GM23248 (cell line): ENCODE measurements at regions not wholly inside any gene's neighbourhood (a gene's known extent, or its start where the extent isn't known, plus 50 kb on each side); places are given as distances from the start of the nearest gene placed in this dataset.

Experiments
- DNase-seq: peaks from one replicate; pipeline ENCODE4 v3.0.0-alpha.2; 2015
- H2AFZ ChIP-seq: fragments of 200-600 bp; sonication (generic); 2 replicates; pipeline ENCODE4 v1.6.1; 2016; ENCODE audit warnings: antibody characterized with exemption
- H3F3A ChIP-seq: fragments of 200-600 bp; sonication (generic); 2 replicates; pipeline ENCODE4 v1.6.1; 2016; ENCODE audit warnings: mild to moderate bottlenecking, antibody characterized with exemption, mixed run types; ENCODE audit not compliant: insufficient read depth
- H3K27ac ChIP-seq: fragments of 200-600 bp; sonication (generic); 2 replicates; pipeline ENCODE4 v1.5.1; 2016; ENCODE audit warnings: mild to moderate bottlenecking
- H3K27me3 ChIP-seq: fragments of 200-600 bp; sonication (generic); replicated peaks from 2 replicates; pipeline ENCODE4 v1.6.1; 2016; ENCODE audit warnings: mild to moderate bottlenecking; ENCODE audit not compliant: insufficient read depth
- H3K36me3 ChIP-seq: fragments of 200-600 bp; sonication (generic); 2 replicates; pipeline ENCODE4 v1.6.1; 2016; ENCODE audit warnings: low read depth, mild to moderate bottlenecking
- H3K4me1 ChIP-seq: fragments of 200-600 bp; sonication (generic); 2 replicates; pipeline ENCODE4 v1.6.1; 2016; ENCODE audit warnings: mild to moderate bottlenecking; ENCODE audit not compliant: insufficient read depth
- H3K4me2 ChIP-seq: fragments of 200-600 bp; sonication (generic); one replicate; pipeline ENCODE4 v1.6.1; 2016; ENCODE audit warnings: mild to moderate bottlenecking; ENCODE audit not compliant: unreplicated experiment
- H3K4me3 ChIP-seq: fragments of 200-600 bp; sonication (generic); 2 replicates; pipeline ENCODE4 v1.5.1; 2016; ENCODE audit warnings: mild to moderate bottlenecking
- H3K79me2 ChIP-seq: fragments of 200-600 bp; sonication (generic); 2 replicates; pipeline ENCODE4 v1.6.1; 2016; ENCODE audit warnings: mild to moderate bottlenecking; ENCODE audit not compliant: insufficient read depth
- H3K9ac ChIP-seq: fragments of 200-600 bp; sonication (generic); 2 replicates; pipeline ENCODE4 v1.6.1; 2016; ENCODE audit warnings: mild to moderate bottlenecking
- H3K9me2 ChIP-seq: fragments of 200-600 bp; sonication (generic); 2 replicates; pipeline ENCODE4 v1.6.1; 2016; ENCODE audit warnings: mixed run types, mild to moderate bottlenecking, moderate library complexity; ENCODE audit not compliant: insufficient read depth
- H3K9me3 ChIP-seq: fragments of 200-600 bp; sonication (generic); one replicate; pipeline ENCODE4 v1.6.1; 2017; ENCODE audit warnings: low read depth
- H4K20me1 ChIP-seq: fragments of 200-600 bp; sonication (generic); 2 replicates; pipeline ENCODE4 v1.6.0; 2016; ENCODE audit not compliant: insufficient read depth
- EZH2 ChIP-seq: fragments of 200-600 bp; sonication (generic); IDR thresholded peaks from 2 replicates; pipeline ENCODE4 v1.6.1; 2018; ENCODE audit warnings: antibody characterized with exemption, mild to moderate bottlenecking; ENCODE audit not compliant: insufficient read depth, poor library complexity, severe bottlenecking
- EZH2phosphoT487 ChIP-seq: fragments of 200-600 bp; sonication (generic); IDR thresholded peaks from 2 replicates; pipeline ENCODE4 v1.6.1; 2018; ENCODE audit warnings: antibody characterized with exemption, moderate library complexity, mild to moderate bottlenecking, low read depth; ENCODE audit not compliant: insufficient read depth
- WGBS, 2 experiments: methylation state at CpG; one replicate each; pipeline ENCODE4 v1.1.6; 2015 to 2017; ENCODE audit warnings: low lambda C conversion rate in 2 of 2, low coverage in 1 of 2; ENCODE audit errors: missing lambda C conversion rate in 2 of 2; 5-methylcytosine and 5-hydroxymethylcytosine counted together
- in situ Hi-C: fragments of 300-500 bp; cut with MboI; formaldehyde crosslinking; loops from 2 replicates; pipeline ENCODE4 v1.15.0; 2020

- Histone ChIP-seq H3K9me3 (no peaks in the 10 kb centered on the region), H3F3A (no peaks in the 10 kb centered on the region), H3K36me3 (no peaks in the 10 kb centered on the region), H3K4me3 (no peak overlapping the region), H3K27me3 (peaks cover 10% of the 10 kb centered on the region), H3K9ac (no peak overlapping the region), H3K79me2 (no peaks in the 10 kb centered on the region), H3K4me1 (no peaks in the 10 kb centered on the region), H2AFZ (no peak overlapping the region), H3K27ac (no peak overlapping the region), H4K20me1 (no peaks in the 10 kb centered on the region), H3K4me2 (no peak overlapping the region), H3K9me2 (no peaks in the 10 kb centered on the region)
- no peak for TF ChIP-seq EZH2
- no peak for TF ChIP-seq EZH2phosphoT487
- 66 to 70% methylated on average over 15 of the region's 15 CpGs for whole genome bisulfite sequencing, 2 experiments
- in situ Hi-C loops: no loop called here
- no peak for DNase-seq
Observed at GRCh38 chr10:47195274-47195885, 104.6 kb upstream of the GDF10 start.

- no peak overlapping the region for H3K27ac ChIP-seq
- H3K27me3 ChIP-seq: peaks cover 12% of the 10 kb centered on the region
- no peaks in the 10 kb centered on the region for H3K9me2 ChIP-seq
- H3K36me3 ChIP-seq: no peaks in the 10 kb centered on the region
- H3K79me2 ChIP-seq: no peaks in the 10 kb centered on the region
- TF ChIP-seq EZH2phosphoT487 (no peak), EZH2 (no peak)
- H4K20me1 ChIP-seq: no peaks in the 10 kb centered on the region
- H3F3A ChIP-seq: no peaks in the 10 kb centered on the region
- in situ Hi-C loops: no loop called here
- H3K9me3 ChIP-seq: no peaks in the 10 kb centered on the region
- no peak for DNase-seq
- no peak overlapping the region for H3K4me3 ChIP-seq
- WGBS, 2 experiments: 60 to 69% methylated on average over 8 of the region's 8 CpGs
- H3K4me2 ChIP-seq: no peak overlapping the region
- H2AFZ ChIP-seq: no peak overlapping the region
- H3K4me1 ChIP-seq: no peaks in the 10 kb centered on the region
- no peak overlapping the region for H3K9ac ChIP-seq
Observed at GRCh38 chr10:47196691-47197090, 103.3 kb upstream of the GDF10 start.

GRCh38 chr10:47198221-47198620 is 101.8 kb upstream of the GDF10 start:
- TF ChIP-seq EZH2 (no peak), EZH2phosphoT487 (no peak)
- Histone ChIP-seq H2AFZ (no peak overlapping the region), H3K9me3 (no peaks in the 10 kb centered on the region), H3K79me2 (no peaks in the 10 kb centered on the region), H3K4me2 (no peak overlapping the region), H3K4me3 (no peak overlapping the region), H4K20me1 (no peaks in the 10 kb centered on the region), H3K36me3 (no peaks in the 10 kb centered on the region), H3K4me1 (no peaks in the 10 kb centered on the region), H3K27me3 (peaks cover 12% of the 10 kb centered on the region), H3F3A (no peaks in the 10 kb centered on the region), H3K9ac (no peak overlapping the region), H3K9me2 (no peaks in the 10 kb centered on the region), H3K27ac (no peak overlapping the region)
- 43 to 54% methylated on average over 4 of the region's 4 CpGs for WGBS, 2 experiments
- in situ Hi-C loops: no loop called here
- no peak for DNase-seq

- H3K27ac ChIP-seq: no peak overlapping the region
- H3K79me2 ChIP-seq: no peaks in the 10 kb centered on the region
- no peaks in the 10 kb centered on the region for H3F3A ChIP-seq
- H3K4me3 ChIP-seq: no peak overlapping the region
- in situ Hi-C loops: no loop called here
- H4K20me1 ChIP-seq: no peaks in the 10 kb centered on the region
- no peaks in the 10 kb centered on the region for H3K9me2 ChIP-seq
- H3K9ac ChIP-seq: no peak overlapping the region
- DNase-seq: no peak
- WGBS, 2 experiments: 52% methylated on average over 2 of the region's 2 CpGs
- H3K36me3 ChIP-seq: no peaks in the 10 kb centered on the region
- no peaks in the 10 kb centered on the region for H3K4me1 ChIP-seq
- H3K27me3 ChIP-seq: peaks cover 9% of the 10 kb centered on the region; the same call in 1 of the 2 replicates
- H3K9me3 ChIP-seq: no peaks in the 10 kb centered on the region
- no peak overlapping the region for H2AFZ ChIP-seq
- no peak for TF ChIP-seq EZH2phosphoT487
- no peak for TF ChIP-seq EZH2
- H3K4me2 ChIP-seq: no peak overlapping the region
Observed at GRCh38 chr10:47205192-47205591, 94.8 kb upstream of the GDF10 start.
